GM12892 (cell line): ENCODE measurements at regions not wholly inside any gene's neighbourhood (a gene's known extent, or its start where the extent isn't known, plus 50 kb on each side); places are given as distances from the start of the nearest gene placed in this dataset.

Source experiments
- POLR2A ChIP-seq: IDR thresholded peaks from 2 replicates; pipeline ENCODE4 v1.6.1; 2011; ENCODE audit warnings: low read depth, low read length, control low read depth
- POLR2AphosphoS5 ChIP-seq: IDR thresholded peaks from 2 replicates; pipeline ENCODE4 v1.6.1; 2011; ENCODE audit warnings: low read depth, low read length, control low read depth
- TAF1 ChIP-seq: IDR thresholded peaks from 2 replicates; pipeline ENCODE4 v1.6.1; 2011; ENCODE audit warnings: low read depth, mild to moderate bottlenecking, control low read depth, low read length, borderline replicate concordance

DNA sequence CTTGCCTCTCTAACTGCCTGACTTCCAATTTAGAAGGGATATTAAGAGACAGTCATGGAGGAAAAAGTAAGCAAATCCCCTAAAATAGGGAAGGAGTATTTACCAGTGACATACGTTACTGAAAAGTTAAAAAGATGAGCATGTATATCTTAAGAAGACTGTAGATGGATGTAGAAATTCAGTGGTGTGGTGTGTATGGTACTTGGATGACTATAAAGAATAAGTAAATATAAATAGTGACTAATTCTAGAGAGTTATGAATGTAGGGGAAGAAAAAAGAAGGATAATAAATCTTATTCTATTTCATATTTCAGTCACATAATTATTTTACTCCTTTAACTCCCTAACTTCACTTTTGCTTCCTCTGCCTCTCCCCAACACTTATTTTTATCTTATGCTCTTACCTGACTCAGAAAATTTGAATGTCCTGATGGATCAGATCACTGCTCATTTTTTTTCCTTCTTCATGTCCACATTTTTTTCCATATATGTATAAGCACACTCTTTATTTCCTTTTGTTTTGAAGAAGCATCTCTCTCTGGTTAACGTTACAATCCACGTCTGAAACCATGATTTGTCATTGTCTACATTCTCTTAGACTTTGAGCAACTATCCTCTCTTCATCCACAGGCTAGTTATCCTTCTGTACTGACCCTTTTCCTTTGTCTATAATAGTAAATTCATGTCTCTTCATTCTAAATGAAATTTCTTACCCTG lies 422.7 kb upstream of the SYT1 start:
- TF ChIP-seq POLR2AphosphoS5: no peak
- TF ChIP-seq POLR2A: no peak
- no peak for TF ChIP-seq TAF1
